Fibroblast of skin of right biceps (primary cell): ENCODE measurements at regions not wholly inside any gene's neighbourhood (a gene's known extent, or its start where the extent isn't known, plus 50 kb on each side); places are given as distances from the start of the nearest gene placed in this dataset.
A peak's percentile ranks its signal among the peaks of the same experiment; 100 is the strongest.
"Not testable (repeated sequence)": the region's sequence is repeated elsewhere in the genome, so short reads cannot be mapped to it uniquely, and the experiment has no call there.

Experiments
- DNase-seq: peaks from one replicate; pipeline ENCODE4 v3.0.0-alpha.2; 2013

DNA sequence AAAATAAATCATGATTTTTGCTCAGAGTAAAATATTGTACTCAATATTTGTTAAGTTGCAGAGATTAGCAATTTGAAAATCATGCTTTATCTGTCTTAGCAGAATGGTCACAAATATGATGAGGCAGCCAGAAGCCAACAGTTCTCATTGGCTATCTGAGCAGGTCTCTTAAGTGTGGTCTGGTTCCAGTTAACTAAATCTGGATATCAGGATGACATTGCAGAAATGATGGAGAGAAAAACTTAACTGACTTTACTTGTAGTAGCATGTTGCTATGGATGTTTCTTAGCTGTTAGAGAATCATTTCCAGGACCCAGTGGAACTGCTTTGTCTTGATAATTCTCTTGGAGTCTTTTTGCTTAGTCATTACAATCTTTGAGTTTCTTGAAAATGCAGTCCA lies 1070.3 kb downstream of the JRKL start:
- DNase-seq, result no peak

DNA sequence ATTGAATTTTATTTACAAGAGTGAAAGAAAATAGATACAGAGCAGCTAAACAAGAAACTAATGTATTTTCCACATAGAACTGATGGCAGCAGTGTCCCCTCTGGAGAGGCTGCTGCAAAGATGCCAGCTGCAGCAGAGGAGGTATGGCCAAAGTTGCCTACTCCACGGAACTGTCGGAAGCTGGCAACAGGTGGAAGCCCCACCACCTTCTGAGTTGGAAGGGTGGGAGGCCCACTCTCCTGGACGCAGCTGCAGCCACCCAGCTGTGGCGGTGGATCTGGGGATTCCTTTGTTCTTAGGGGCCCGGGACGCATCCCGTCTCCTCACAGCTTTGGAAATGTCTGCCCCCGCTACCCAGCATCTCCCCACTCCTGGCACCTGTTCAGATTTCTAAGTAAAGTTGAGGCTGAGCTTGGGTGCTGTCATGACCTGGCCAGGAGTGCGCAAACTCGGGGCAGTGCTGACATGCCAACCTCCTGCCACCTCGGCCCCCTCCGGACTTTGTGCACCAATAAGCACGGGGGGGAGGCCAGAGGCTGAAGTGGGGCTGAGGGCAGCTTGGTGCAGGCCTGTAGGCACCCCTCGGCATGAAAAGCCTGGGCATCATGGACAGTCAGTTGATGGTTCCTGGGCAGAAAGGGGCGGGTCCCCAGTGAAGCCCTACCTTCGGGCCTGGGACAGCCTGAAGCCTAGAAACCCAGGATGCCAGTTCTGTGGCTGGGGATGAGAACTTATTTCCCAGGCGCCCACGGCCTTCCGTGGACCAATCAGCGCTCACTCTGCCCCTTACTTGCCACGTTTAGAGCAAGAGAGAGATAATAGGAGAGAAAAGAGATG lies 1071.4 kb downstream of the JRKL start:
- DNase-seq, result no peak

DNA sequence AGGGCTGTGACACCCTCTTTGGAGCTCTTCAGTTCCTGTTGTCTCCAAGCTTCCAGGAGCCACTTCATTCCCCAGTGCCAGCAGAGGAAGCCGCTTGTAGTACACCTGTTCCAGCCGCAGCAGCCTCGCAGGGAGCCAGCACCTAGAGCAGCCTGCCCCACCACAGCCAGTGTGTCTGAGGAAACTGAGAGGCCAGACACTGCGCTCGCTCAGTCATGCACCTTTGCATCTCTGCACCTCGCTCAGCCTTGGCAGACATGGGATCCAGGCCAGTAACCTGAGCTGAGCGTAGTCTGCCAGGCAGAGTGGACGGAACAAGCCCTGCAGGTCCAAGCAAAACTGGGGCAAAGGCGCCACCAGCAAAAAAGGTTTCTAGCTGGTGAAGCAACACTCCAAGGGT lies 1072.1 kb downstream of the JRKL start:
- no peak for DNase-seq

DNA sequence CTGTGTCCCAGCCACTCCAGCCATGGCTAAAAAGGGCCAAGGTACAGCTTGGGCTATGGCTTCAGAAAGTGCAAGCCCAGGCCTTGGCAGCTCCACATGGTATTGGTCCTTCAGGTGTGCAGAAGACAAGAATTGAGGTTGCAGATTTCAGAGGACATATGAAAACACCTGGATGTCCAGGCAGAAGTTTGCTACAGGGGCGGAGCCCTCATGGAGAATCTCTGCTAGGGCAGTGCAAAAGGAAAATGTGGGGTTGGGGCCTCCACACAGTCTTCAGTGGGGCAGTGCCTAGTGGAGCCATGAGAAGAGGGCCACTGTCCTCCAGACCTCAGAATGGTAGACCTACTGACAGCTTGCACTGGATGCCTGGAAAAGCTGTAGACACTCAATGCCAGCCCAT lies 1074.1 kb downstream of the JRKL start:
- DNase-seq, result no peak

DNA sequence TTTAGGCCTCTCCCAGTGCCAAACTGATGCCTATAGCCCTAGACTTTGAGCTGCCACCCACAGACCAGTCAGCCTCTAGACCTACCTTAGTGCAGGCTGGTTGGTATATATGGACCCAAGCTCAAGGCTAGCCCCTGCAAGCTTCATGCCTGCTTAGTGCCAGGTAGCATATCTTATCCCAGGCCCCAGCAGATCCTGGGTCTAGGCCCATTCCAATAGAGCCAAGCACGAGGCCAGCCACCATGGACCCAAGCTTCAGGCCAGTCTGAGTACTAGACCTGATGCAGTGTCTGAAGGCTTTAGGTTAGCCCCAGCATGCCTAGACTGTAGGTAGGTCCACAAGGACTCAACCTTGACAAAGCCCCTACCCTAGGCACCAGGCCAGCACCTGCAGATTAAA lies 1081.7 kb downstream of the JRKL start:
- DNase-seq, result no peak

DNA sequence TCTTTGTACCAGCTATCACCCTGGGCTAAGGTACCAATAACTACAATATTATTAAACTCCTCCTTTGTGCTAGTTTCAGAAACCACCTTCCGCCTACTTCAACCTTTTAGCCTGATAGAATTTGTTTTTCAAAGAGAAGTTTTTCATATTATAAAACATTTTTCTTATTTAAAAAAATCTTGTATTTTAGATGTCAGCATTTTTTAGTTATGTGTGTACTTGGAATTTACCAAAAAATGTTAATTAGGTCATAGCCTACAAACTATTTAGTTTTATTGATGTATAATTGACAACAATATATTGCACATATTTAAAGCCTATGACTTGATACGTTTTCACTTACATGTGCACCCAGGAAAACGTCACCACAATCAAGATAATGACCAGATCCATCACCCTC lies 1097.6 kb downstream of the JRKL start:
- no peak for DNase-seq

DNA sequence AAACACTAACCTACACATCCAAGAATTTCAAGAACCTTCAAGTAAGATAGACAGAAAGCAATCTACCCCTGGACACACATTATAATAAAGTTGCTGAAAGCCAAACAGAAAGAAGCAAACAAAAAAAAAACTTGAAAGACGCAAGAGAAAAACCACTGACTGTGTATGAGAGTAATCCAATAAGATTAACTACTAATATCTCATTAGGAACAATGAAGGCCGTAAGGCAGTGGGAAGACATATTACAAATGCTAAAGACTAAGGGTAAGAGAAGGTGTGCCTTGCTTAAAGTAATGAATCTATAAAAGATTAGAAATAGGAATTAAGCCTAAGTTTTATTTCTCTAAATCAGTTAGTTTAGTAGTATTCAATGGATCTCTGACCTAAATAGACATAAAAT lies 1109.1 kb downstream of the JRKL start:
- no peak for DNase-seq

DNA sequence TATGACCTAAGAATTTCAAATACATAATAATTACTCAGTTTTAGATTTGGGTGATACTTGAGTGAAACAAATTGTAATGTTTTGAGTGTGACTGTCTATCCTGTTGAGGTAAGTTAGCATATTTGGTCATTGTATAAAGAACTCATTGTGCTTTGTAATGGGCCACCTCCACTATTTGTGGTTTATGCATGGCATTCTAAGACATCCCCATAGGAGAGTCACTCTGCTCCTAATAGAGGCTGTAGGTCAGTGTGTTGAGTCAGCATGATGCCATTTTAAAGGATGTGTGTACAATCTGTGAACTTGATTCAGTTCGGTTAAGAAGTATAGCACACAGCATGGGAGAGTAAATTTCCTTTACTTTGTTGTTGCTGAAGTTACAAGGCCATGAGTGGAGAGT lies 1112.4 kb downstream of the JRKL start:
- DNase-seq, result no peak

DNA sequence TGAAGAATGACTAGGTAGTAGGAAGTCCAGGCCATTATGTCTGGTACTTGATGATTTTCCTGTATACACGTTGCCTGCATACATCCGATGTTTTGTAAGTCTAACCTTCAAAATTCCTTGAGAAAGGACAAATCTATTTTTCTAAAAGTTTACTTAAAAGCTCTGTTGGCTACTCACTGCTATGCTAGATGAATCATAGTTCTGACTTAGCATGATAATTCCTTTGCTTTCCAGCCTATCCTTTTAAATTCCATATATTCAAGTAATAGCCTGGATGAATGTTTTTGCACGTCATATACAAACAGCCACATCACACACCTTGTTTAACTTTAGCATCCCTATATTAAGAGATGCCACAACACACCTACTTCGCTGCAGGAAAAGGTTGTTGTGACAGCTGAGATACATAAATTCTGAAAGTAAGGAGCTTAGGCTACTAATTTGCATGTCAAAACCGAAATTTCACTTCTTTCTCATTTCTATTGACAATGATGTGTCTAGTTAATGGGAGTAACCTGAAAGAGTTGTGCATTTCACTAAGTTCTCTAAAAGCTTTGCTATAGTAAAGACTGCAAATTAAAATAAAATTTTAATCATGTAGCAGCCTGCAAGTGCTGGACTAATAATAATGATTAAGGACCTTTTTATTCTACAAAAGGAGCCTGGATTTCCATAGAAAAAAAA lies 1116.4 kb downstream of the JRKL start:
- no peak for DNase-seq

DNA sequence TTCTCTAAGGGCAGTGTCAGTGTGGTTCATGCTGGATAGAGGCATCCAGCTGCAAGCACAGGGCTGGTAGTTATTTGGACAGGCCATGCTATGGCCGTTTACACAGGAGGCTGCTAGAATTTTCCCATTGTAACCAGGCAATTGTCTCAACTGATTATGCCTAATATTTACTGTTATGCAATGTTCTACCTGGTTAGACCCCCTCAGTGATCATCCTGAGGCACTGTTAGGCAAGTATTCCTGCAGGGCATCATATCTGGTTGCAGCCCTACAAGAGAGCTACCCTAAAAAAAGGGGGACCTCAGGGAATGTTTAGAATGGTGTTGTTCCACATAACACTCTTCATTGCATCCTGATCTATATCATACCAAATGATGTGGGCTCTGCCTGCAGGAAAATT lies 1124.6 kb downstream of the JRKL start:
- no peak for DNase-seq

DNA sequence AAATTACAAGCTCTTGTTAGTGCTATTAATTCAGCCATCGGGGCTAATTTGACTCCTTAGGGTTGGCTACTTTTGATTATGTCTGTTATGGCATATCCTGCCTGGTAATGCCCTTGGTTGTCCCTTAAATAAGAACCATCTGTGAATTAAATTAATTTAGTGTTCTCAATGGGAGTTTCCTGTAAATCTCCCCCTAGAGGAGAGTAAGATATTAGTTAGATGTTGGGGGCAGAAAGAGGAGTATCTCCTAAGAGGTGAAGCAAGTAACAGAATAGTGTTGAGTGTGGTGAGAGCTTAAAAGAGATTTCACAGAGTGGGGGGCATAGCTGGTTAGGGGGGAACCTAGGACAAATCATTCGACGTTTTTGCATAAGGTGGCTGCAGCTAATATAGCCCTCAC lies 1126.9 kb downstream of the JRKL start:
- no peak for DNase-seq

DNA sequence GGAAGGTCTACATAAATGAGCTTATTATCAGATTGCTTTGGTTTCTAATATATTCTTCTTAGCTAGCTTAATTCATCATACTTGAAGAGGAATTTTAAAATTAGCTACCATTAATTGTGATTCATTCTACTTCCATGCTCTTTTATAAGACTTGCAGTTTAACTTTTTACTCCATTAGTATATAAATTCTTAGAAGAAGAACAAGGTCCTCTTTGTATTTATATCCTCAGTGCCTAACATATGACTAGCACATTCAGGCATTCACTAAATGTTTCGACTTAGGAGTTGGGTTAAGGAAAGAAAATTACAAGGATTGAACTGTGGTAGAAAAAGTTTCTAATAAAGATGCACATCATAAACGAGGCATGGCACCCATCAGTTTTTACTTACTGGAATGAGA lies 1135.5 kb downstream of the JRKL start:
- DNase-seq, result no peak

DNA sequence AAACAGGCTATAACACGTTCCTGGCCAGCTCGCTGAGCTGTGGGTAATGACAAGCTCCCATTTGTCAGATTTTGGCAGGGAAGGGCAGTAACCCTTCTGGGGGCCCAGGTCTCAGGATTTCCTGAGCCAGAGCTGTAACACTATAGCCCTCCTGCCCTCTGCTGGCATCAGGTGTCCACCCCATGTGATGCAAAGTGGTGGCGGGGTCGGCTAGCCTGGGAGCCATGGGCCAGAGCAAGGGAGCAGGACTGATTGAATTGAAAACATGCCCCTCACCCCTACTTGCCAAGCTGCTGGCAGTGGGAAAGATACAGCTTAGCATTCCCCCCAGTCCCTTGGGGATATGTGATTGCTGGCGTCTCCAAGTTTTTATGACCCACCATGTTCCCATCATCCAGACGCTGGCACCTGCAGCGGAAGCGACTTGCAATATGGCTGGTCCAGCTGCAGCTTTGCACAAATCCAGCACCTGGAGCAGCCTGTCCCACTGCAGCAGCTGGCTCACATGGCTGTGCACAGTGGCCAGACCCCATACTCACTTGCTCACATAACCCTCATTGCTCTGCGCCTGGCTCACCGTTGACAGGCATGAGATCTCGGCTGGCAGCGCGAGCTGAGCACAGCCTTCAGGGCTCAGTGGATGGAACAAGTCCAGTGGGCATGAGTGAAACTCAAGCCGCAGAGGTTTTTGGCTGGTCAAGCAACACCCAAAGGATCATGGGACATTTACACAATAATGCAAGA lies 1147.8 kb downstream of the JRKL start:
- DNase-seq, result no peak

DNA sequence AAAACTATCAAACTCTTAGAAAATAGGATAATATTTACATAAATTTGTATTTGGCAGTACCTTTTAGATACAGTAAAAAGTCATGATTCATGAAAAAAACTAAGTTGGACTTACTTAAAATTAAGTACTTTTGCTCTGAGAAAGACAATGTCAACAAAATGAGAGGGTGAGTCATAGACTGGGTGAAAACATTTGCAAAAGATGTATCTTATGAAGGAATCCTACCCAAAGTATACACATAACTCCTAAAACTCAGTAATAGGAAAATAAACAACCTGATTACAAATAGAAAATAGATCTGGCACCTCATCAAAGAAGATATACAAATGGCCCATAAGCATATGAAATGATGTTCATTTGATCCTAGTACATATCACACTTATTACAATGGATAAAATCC lies 1154.6 kb downstream of the JRKL start:
- DNase-seq, result no peak

DNA sequence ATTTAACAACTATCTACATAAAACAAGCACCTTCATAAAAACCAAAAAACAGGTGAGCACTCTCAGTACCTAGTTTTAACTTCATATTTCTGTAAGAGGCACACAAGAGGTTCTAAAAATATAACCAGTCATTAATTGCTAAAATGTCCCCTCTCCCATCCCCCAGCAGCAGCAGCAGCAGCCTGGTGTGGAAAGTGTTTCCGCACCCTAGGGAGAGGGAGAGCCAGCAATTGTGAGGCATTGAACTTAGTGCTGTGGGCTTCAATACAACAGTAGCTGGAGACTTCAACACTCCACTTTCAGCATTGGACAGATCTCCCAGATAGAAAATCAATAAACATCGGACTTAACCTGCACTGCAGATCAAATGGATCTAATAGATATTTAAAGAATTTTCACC lies 1158.5 kb downstream of the JRKL start:
- no peak for DNase-seq

DNA sequence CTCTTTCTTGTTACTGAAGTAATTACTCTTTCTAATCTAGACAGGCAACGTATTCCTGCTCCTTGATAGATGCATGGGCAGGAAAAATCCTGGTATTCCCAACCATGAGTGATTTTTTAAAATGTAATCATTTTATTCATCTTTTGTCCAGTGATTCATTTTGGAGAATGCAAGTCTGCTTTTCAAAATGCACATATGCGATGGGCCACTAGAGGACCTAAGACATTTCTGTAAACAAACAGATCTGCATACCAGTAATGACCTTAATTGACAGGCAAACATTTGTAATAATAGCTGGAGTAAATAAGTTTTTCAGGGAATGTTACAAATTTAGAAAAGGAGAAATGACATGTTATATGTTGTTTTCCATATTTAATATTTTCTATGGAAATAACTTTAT lies 1167.6 kb downstream of the JRKL start:
- no peak for DNase-seq

DNA sequence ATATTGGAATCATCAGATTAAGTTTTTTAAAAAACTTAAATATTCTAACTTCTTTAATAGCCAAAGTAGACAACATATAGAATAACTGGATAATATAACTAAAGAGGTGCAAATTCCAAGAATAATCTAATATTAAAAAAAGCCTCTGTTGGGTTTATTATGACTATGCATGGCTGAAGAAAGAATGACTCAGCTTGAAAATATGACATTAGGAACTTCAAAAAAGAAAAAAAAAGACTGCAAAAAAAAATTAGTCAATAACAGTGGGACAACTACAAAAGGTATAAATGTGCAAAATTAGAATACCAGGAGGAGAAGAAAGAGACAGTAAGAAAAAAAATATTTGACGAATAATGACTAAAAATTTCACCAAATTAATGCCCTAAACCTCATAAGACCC lies 1178.0 kb downstream of the JRKL start:
- peak; percentile 4 for DNase-seq

DNA sequence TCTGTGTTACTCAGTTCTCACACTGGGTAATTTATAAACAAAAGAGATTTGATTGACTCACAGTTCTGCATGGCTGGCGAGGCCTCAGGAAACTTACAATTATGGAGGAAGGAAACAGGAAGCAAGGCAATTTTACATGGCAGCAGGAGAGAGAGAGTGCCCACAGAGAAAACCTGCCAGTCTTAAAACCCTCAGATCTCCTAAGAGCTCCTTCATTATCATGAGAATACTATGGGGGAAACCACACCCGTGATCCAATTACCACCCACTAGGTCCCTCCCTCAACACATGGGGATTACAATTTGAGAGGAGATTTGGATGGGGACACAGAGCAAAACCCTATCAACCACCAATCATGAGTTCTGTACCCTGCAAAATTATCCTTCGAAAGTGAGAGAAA lies 1180.8 kb downstream of the JRKL start:
- DNase-seq, result no peak

DNA sequence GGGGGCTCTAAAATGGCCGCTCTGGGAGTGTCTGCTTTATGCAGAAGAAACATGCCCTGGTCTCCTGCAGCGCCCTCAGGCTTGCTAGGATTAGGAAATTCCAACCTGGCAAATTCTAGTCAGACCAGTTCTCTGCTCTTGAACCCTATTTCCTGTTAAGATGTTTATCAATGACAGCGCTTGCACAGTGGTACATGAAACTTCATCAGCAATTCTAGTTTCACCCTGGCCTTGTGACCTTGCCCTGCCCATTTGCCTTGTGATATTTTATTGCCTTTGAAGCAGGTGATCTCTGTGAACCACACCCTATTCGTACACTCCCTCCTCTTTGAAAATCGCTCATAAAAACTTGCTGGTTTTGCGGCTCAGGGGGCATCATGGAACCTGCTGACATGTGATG lies 1184.0 kb downstream of the JRKL start:
- not testable (repeated sequence) for DNase-seq

DNA sequence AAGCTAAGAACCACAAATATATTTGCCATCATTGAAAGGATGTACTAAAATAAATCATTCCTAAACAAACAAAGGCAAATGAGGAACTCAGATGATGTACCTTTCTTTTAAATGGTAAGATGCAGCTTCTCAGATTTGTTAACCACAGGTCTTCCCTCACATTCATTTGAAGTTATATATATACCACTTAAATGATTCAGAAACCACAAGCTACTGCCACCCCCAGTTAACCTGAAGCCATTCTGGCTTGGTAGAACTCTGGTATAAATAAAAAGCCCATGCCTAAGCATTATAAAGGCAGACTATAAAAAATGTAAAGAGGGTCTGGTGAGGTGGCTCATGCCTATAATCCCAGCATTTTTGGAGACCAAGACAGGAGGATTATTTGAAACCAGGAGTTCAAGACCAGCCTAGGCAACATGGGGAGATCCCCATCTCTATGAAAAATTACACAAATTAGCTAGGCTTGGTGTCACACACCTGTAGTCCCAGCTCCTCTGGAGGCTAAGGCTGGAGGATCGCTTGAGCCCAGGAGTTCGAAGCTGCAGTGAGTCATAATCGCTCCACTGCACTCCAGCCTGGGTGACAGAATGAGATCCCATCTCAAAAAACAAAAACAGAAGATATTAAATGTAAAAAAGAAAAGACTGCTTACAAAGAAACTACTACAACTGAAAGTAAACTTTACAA lies 1185.3 kb downstream of the JRKL start:
- DNase-seq, result peak; percentile 1

DNA sequence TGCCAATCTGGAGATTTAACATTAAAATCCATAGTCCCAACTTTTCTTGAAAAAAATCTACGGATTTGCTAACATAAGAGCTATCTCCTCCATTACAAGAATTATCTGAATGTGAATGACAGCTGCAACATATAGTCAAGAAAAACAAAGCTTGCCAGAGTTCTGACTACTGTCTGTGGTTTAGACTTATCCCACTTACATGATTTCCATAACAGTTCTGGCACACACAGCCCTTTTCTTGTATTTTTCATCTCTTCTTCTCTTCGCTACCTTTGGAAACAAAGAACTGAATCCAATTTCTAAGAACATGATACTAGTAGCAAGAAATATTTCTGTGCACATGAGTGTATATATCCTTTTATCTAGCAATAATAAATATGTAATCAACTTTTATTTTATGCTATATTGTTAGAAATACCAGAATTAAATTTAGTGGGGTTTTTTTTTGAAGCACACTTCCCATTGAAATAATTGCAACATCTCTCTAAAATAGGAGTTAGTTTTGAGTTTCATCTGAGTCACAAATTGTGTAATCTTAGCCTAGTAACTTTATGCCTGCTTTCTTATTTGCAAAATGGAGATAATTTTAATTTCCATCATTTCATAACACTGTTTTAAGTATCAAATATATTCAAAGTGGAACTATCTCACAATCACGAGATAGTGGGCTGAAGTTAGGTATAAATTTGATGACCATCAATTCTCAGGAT lies 1217.6 kb downstream of the JRKL start:
- DNase-seq, result no peak

DNA sequence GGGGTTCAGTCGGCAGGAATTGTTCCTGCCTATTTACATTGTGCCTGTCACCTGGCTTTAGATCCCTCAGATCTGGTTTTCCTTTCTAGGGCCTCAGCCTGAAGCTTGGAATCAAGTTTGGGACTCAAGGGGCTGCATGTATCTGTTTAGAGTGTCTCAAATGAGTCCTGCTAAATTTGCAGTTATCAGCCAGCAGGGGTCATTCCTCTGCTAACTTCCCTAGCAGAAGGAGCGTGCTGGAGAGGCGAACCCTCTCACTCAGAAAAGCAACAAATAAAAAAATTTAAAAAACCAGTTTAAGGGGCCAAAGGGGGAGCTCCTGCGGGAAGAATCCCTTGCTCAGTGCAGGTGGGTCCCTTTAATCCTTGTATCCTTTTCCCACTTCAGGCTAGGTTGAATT lies 1220.2 kb downstream of the JRKL start:
- DNase-seq, result no peak

DNA sequence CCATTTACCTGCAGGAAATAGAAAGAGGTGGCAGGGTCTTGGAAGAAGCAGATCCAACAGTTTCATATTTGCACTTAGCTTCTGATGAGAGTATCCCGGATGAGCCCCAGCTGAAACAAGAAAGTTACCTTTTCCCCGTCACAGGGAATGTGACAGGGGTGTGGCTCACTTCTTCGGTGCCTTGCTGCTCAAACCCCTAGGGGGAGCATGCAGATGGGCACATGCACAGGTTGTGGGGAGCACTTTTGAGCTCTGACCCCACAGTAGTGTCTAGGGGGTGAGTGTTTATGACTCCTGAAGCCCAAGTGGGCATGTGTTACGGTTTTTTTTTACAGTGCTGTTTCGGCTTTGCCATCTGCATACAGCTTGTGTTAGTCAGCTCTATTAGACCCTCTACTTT lies 1221.0 kb downstream of the JRKL start:
- DNase-seq, result no peak
